Astrocyte (in vitro differentiated cells and primary cell): ENCODE measurements at regions not wholly inside any gene's neighbourhood (a gene's known extent, or its start where the extent isn't known, plus 50 kb on each side); places are given as distances from the start of the nearest gene placed in this dataset.

Experiments used
- CTCF ChIP-seq: IDR thresholded peaks from 2 replicates; pipeline ENCODE4 v1.5.1; 2011; ENCODE audit warnings: low read depth, mild to moderate bottlenecking, inconsistent platforms, low read length, moderate library complexity; ENCODE audit not compliant: insufficient read depth
- EZH2 ChIP-seq: IDR thresholded peaks from 2 replicates; pipeline ENCODE4 v1.6.1; 2012; ENCODE audit warnings: mild to moderate bottlenecking, low read length, inconsistent platforms; ENCODE audit not compliant: insufficient read depth

DNA sequence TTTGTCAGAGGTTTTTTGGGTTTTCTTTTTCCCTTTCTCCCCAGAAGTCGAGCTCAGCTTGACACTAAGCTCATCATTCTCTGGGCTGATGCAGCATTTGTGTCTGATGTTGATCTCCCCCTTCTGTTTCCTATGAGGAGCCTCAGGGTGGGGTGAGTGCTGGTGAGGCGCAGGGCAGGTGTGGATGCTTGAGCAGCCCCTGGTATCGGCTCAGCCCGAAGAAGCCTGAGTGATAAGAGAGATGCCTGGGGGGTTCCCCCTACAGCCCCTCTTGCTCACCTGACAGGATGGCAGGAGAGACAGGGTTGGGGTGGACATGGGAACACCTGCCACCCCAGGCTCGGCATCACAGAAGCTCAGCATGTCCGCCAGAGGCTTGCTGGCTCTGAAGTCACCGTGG is 239.0 kb downstream of the RHOU start:
- TF ChIP-seq EZH2 (no peak), CTCF (no peak)
